GM21447 (cell line): ENCODE measurements at regions not wholly inside any gene's neighbourhood (a gene's known extent, or its start where the extent isn't known, plus 50 kb on each side); places are given as distances from the start of the nearest gene placed in this dataset.
"Not testable (repeated sequence)": the region's sequence is repeated elsewhere in the genome, so short reads cannot be mapped to it uniquely, and the experiment has no call there.

Experiments
- ATAC-seq: cut with Tn5 transposase; IDR thresholded peaks from one replicate; pipeline ENCODE4 v1.9.1; 2021; ENCODE audit not compliant: unreplicated experiment

DNA sequence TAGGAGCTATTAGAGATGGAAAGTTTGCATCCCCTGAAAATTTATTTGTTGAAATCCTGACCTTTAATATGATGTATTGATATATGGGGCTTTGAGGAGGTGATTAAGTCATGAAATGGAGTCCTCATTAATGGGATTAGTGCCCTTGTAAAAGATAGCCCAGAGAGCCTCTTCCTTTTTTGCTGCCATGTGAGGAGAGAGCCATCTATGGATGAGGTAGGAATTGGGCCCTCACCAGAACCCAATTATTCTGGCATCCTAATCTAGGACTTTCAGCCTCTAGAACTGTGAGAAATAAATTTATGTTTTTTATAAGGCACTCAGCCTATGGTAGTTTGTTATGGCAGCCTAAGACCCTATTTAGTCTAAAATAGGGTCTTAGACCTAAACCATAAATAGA is 250.2 kb upstream of the SLITRK1 start:
- ATAC-seq = no peak

- no peak for ATAC-seq
These were observed 249.0 kb upstream of the SLITRK1 start for GRCh38 chr13:84131249-84131648.

- ATAC-seq = no peak
These were observed 248.3 kb upstream of the SLITRK1 start for GRCh38 chr13:84130495-84131114.

GRCh38 chr13:84129966-84130365 is 247.7 kb upstream of the SLITRK1 start:
- no peak for ATAC-seq

- ATAC-seq = no peak
These were observed 245.4 kb upstream of the SLITRK1 start for GRCh38 chr13:84127597-84128128.

GRCh38 chr13:84126671-84127171 is 244.4 kb upstream of the SLITRK1 start:
- no peak for ATAC-seq

GRCh38 chr13:84121456-84121855 is 239.2 kb upstream of the SLITRK1 start:
- ATAC-seq = no peak

GRCh38 chr13:84118839-84119409 is 236.7 kb upstream of the SLITRK1 start:
- ATAC-seq = no peak

DNA sequence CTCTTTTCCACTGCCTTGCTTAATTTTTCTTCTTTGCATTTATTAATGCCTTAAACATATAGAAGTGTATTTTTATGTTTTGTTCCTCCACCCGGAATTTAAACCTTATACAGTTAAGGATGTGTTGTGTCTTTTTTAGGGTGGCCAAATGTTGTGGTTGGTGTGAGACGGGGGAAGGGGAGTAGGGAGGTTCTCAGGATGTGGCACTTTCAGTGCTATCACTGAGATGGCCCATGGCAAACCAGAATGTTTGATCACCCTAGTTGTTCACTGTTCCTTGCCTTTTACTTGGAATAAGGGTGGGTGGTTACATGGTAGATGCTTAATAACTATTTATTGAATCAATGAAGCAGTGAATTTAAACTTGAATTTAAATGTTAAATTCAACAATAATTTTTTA is 216.0 kb upstream of the SLITRK1 start:
- ATAC-seq = no peak

- no peak for ATAC-seq
These were observed 214.9 kb upstream of the SLITRK1 start for GRCh38 chr13:84097148-84097547.

DNA sequence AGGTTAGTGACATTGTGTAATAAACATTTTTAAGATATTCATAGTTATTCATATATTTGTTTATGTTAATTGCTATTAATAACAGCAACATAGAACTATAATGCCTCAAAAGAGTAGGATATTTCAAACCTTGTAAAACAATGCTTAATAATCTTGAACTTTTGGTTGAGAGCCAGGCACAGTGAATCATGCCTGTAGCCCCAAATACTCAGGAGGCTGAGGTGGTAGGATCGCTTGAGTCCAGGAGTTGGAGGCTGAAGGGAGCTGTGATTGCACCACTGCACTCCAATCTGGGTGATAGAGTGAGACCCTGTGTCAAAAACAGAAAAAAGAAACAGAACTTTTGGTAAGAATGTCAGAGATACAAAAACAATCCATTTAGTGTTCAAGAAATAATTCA is 213.9 kb upstream of the SLITRK1 start:
- no peak for ATAC-seq

DNA sequence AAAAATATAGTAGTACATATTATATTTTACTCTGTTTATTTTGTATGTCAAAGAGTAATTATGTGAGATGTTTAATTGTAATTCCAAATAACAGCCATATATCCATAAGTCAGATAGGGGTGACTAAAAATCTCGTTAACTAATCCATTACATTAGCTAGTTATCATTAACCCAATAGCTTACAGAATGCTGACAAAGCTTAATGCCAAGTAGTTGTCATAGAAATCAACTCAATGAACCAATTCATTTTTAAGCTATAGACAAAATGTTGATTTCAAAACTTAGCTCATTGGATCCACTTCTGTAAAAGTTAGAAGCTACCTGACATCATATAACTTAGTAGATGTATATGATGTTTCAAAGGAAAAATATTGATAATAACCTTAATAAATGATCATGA is 206.7 kb upstream of the SLITRK1 start:
- ATAC-seq = no peak

DNA sequence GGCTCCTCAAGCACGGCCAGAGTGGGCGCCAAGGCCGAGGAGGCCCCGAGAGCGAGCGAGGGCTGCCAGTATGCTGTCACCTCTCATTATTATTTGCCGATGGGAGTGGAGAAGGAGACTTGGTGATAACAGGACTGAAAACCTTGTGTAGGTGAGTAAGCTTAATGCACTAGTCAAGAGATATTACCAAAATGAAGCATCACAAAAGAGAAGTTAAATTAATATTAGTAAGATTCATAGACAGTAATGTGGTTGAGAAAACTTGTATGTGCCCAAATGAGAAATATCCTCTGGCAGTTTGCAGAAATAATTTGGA is 204.5 kb upstream of the SLITRK1 start:
- no peak for ATAC-seq

DNA sequence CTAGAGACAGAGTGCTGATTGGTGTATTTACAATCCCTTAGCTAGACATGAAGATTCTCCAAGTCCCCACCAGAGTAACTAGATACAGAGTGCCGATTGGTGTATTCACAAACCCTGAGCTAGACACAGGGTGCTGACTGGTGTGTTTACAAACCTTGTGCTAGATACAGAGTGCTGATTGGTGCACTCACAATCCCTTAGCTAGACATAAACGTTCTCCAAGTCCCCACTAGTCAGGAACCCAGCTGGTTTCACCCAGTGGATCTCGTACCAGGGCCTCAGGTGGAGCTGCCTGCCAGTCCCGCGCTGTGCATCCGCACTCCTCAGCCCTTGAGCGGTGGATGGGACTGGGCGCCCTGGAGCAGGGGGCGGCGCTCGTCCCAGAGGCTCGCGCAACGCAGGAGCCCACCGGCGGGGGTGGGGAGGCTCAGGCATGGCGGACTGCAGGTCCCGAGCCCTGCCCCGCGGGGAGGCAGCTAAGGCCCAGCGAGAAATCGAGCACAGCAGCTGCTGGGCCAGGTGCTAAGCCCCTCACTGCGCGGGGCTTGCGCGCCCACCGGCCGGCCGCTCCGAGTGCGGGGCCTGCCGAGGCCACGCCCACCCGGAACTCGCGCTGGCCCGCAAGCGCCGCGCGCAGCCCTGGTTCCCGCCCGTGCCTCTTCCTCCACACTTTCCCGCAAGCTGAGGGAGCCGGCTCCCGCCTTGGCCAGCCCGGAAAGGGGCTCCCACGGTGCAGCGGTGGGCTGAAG is 204.0 kb upstream of the SLITRK1 start:
- not testable (repeated sequence) for ATAC-seq

- no peak for ATAC-seq
These were observed 200.2 kb upstream of the SLITRK1 start for GRCh38 chr13:84082462-84082861.

GRCh38 chr13:84080748-84081530 is 198.7 kb upstream of the SLITRK1 start:
- no peak for ATAC-seq

DNA sequence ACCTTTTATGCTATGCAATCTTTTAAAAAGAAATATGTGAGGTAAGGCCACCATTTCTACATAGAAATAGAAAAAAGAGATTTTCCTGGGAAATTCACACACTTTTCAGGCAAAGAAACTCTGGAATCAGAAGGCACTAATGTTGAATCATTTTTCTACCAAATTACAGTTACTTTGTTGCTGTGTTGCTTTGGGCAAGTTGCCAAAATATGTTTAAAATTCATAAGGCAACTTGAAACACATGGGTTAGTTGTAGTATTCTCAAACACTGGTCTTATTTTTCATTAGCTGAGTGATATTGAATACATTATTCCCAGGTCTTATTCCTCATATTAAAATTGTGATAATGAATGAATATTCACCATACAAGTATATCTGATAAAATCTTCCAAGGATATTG is 195.0 kb upstream of the SLITRK1 start:
- ATAC-seq = no peak

GRCh38 chr13:84076280-84076679 is 194.0 kb upstream of the SLITRK1 start:
- no peak for ATAC-seq

GRCh38 chr13:84050536-84050935 is 168.3 kb upstream of the SLITRK1 start:
- ATAC-seq = no peak

DNA sequence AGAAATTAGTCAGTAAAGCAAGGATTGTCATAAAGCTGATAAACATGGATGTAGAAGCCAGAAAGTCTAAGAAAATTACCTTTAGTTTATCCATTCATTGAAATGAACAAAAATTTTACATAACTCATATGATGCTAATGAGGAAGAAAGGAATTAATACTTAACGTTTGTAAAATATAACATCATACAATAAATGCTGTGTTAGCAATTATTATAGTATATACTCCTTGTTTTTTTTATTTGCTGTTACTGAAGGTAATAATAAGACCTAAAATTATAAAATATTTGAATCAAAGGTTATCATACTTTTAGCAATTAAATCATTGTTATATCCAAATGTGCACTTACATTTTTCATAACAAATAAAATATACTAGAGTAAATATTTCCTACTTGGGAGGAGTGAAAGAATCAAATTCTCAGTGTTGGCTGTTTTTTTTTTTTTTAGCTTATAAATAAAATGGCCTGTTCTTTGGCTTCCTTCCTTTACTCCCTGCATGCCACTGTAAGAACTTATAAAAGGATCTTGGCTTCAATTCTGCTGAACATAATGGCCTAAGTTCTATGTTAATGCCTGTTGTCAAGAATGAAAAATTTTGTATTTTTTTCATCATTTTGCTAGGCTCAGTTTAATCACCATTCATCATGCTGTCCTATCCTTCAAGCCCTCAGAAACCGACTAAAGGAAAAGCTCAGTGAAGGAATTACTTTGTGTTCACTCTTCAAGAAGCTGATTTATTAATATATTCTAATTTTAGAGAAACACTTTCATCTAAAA is 167.4 kb upstream of the SLITRK1 start:
- no peak for ATAC-seq

DNA sequence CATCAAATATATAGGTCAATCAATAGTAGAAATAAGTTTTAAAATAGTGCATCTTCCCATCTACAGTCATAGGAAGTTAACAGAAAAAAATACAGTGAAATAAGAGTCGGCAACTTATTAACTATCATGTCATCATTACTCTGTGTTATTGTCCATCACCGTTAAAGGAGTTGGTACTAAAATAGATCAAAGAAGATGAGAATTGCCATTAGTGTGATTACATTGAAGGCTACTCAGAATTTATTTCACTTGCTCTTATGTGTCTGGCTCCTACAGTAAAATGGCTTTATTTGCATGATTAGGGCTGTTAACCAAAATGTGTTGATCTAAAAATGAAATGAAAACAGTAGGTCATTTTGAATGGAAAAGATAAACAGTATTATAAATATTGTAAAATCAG is 162.5 kb upstream of the SLITRK1 start:
- no peak for ATAC-seq
